Stimulated activated CD8-positive, alpha-beta memory T cell treated with anti-CD3 and anti-CD28 coated beads, Interleukin-7, amount 100 ng/mL, for 1 hour (primary cell): ENCODE measurements at regions not wholly inside any gene's neighbourhood (a gene's known extent, or its start where the extent isn't known, plus 50 kb on each side); places are given as distances from the start of the nearest gene placed in this dataset.
A peak's percentile ranks its signal among the peaks of the same experiment; 100 is the strongest.

ENCODE experiments used
- DNase-seq, 2 donors: peaks; one replicate each; pipeline ENCODE4 v3.0.0-alpha.2; 2020; ENCODE audit warnings: low read depth in 2 of 2

GRCh38 chr1:58891347-58891746 lies 107.5 kb upstream of the JUN start:
- no peak for DNase-seq

DNA sequence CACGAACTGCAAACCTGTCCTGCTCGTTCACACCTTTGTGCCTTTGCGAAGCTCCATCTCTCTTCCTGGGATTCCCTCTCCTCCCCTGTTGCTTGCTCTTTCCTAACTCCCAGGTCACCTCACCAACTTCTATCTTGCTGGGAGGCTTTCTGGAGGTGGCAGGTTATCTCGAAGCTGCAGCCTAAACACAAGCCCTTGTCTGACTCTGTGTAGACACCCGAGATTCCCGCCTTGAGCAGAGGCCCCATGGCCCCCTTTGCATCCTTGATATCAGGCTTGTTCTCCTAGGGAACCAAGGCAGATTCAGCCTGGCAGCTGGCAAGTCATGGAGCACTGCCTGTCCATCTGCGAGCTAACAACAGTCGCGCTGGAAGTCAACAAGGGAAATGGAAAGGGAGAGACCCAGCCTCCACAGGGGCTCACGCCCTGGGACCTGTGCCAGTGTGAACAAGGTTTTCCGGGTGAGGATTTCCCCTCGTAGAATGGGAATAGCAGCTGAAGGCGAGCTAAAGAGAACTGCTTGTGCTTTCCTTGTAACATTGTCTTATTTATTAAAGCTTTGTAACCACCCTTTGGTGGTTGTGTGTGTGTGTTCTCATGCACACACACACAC lies 109.5 kb upstream of the JUN start:
- no peak for DNase-seq

- DNase-seq, result no peak
Observed at GRCh38 chr1:58895082-58895481, 111.2 kb upstream of the JUN start.

DNA sequence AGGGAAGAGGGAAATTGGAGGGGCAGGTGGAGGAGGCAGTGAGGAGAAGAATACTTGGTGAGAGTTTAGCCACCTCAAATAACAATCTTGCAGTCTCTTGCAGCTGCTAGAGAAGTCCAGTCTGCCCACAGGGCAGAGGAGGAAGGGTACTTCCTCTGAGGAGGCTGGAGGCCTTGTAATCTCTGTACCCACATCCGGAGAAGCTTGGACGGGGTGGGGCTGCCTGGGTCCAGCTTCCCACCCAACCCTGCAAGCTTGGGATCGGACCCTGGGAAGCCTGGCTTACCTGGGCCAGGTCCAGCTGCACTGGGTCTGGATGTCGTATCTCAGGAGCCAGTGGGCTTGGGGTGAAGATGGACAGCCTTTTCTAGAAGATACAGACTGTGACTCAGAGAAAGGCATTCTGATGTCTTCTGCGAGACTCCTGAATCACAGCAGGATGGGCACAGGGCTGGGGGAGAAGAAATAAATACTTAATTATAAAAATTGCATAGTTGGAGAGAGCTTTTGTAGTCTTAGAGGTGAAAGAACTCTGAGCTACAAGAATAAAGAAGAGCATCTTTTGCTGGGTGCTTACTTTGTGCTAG lies 111.8 kb upstream of the JUN start:
- DNase-seq, result no peak

- no peak for DNase-seq
Observed at GRCh38 chr1:58896246-58897183, 112.7 kb upstream of the JUN start.

- no peak for DNase-seq
Observed at GRCh38 chr1:58898739-58899586, 115.1 kb upstream of the JUN start.

- no peak for DNase-seq
Observed at GRCh38 chr1:58899587-58900271, 115.9 kb upstream of the JUN start.

GRCh38 chr1:58900396-58900795 lies 116.5 kb upstream of the JUN start:
- no peak for DNase-seq

GRCh38 chr1:58901008-58901407 lies 117.2 kb upstream of the JUN start:
- DNase-seq, result no peak

GRCh38 chr1:58902830-58903513 lies 119.1 kb upstream of the JUN start:
- DNase-seq, result no peak

DNA sequence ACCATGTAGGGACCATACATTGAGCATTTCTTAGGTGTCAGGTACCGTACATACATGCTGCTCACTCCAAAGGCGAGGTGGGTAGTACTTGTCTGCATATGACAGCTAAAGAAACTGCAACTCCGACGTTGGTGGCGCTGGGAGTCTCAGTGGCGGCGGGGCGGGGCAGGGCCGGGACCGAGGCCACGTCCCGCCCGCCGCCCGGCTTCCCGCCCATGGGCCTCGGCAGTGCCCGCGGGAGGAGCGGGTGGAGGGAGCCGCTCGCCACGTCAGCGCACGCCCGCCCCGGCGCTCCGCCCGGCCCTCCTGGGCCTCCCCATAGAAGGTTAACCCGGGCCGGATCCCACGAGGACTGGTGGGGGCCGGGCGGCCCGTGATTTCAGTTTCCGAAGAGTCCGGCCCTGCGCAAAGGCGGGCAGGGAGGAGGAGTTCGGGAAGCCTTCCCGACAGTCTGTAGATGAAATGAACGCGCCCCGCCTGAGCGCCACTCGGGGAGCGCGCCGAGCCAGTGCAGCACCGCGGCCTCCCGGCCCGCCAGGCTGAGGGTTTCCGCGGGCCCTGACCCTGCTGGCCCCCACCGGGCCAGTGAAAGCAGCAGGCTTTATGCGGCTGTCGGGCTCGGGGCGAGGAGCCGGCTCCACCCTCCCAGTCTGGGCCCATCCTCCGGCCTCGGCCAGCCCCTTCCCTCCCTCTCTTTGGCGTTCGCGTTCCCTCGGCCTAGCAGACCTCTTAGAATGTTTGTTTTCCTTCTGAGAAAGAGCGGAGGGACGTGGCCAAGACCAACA lies 119.9 kb upstream of the JUN start:
- DNase-seq, result peak; percentile 26 to 47

- DNase-seq, result no peak
Observed at GRCh38 chr1:58904299-58905125, 120.7 kb upstream of the JUN start.

GRCh38 chr1:58905126-58905490 lies 121.3 kb upstream of the JUN start:
- DNase-seq, result no peak

DNA sequence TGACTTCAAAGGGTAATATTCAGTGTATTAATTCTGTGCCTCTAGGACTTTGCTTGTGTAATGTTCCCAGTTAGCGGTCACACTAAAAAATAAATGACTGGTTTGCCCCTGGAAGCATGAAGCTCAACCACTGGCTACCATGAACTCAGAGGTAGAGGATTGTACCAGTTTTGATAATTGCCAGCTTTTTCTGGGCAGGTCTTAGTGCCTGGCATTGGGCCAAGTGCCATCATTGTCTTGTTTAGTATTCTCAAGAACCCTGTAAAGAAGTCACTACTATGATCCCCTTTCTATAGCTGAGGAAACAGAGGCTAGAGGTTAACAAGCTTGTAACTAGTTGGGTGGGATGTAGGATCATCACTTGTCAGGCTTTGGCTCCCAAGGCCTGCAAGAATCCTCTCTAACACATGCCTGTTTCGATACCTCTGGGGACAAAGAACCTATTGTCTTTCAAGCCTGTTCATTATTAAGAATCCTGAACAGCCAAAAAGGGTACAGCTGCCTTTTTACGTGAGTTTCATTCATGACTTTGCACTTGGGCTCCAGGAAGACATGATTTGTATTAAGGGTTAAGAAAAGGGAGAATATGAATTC lies 121.9 kb upstream of the JUN start:
- no peak for DNase-seq

GRCh38 chr1:58907398-58907797 lies 123.6 kb upstream of the JUN start:
- DNase-seq, result no peak

DNA sequence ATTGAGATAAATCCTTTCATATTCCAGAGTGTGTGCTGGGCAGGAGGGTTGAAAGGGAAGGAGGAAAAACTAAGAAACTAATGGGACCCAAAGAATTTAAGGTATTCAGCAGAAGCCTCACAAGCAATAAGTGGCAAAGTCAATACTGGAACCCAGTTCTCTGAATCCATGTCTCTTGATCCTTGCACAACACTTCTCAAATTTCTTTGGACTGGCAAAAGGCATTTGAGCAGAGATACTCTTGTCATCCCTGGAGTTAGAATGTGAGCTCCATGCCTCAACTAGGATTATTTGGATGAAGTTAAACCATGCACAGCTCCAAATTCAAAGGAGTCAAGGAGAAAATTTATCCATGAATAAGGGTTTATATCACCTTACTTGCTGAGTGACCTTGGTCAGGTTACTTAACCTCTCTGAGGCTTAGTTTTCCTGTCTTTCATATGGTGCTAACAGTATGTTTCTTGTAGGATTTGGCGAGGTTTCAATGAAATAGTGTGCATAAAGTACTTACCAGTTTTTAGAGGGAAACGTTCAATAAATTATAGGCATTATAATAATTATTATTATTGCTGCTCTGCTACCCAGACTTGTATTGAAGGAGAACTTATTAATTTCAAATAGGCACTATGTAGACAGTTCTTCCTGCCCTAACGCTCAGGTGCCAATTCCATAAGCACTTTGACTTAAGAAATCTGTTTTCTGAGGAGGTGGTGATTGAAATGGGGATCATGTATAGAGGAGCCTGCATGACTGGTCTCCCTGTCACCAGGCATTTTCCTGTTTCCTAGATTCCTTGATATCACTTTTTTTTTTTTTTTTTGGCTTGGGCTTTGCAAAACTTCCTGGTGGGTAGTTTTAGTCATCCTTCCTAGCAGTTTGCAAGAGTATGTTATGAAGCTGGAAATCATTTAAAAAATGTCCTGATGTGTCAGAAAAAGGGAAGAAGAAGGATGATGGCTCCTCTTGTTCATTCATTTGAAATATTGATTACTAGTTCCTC lies 125.0 kb upstream of the JUN start:
- no peak for DNase-seq

DNA sequence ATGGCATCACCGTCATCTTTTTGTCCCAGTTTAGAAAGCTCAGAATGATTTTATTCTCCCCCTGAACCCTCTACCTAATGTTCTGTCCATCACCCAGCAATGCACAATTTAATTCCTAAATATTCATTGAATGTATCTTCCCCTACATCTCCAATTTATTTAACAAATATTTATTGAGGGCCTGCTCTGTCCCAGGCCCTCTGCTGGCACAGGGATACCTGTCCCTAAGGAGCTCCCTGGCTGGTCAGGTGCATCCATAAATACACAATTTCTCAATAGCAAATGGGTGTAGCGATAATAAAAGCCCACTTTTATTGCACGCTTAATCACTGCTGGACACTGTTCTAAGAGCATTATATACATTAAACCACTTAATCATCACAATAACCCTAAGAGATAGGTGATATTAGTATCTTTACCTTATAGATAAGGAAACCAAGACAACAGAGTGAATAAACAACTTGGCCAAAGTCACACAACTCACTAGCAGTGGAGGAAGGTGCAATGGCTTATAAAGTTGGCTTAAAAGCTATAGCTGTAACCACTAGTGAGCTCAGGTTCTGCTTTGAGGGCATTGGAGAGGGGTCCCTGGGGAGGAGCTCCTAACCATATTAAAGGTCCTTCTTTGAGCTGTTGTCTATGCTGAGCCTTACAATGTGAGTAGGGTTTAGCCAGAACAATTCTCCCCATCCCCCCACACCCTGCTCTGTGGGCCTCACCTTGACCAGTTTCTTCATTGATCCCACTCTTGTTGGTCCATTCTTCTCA lies 126.3 kb upstream of the JUN start:
- no peak for DNase-seq
